ENCODE measurements at regions not wholly inside any gene's neighbourhood (a gene's known extent, or its start where the extent isn't known, plus 50 kb on each side); places are given as distances from the start of the nearest gene placed in this dataset.

GRCh38 chr13:21757763-21758162 is 86.9 kb downstream of the FGF9 start:
- FAIRE-seq, result no peak

DNA sequence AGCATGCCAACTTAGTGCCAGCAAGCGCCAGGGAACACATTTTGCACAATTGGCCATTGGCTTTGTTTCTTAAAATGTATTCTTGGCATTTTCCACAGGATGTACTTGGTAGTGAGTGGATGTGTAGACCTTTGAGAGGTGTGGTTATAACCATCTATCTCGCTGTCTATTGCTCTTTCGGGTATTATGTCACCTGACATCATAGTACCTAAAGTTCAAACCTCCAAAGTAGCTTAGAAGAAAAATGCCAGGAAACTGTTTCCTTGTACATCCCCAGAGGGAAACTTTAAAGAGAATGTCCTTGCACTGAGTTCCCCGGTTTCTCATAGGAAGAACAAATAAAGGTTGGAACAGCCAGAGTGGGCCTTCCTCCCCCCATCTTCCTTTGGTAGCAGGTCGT is 87.6 kb downstream of the FGF9 start:
- DNase-seq (ENCODE audit: low spot score) (no peak), FAIRE-seq (no peak)

More at GRCh38 chr13:21757763-21758162, 86.9 kb downstream of the FGF9 start:
- DNase-seq (ENCODE audit: low spot score), result no peak

DNA sequence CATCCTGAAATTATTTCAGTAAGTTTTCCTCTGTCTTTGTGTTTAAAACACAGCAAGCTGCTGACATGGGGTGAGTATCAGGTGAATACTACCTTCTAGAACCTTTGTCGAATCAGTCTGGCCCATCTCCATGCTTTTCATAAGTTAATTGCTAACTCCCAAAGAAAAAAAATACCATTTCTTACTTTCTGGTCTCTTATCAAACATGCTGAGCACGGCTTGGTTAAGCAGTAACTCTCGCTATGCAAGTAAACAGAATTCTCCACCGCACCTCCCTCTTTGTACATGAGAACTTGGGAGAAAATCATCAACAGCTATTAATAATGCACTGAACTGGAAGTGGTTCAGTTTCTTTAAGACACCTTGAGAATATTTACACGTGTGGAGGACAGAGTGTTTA is 88.6 kb downstream of the FGF9 start:
- DNase-seq (ENCODE audit: low spot score) (no peak), FAIRE-seq (no peak)

DNA sequence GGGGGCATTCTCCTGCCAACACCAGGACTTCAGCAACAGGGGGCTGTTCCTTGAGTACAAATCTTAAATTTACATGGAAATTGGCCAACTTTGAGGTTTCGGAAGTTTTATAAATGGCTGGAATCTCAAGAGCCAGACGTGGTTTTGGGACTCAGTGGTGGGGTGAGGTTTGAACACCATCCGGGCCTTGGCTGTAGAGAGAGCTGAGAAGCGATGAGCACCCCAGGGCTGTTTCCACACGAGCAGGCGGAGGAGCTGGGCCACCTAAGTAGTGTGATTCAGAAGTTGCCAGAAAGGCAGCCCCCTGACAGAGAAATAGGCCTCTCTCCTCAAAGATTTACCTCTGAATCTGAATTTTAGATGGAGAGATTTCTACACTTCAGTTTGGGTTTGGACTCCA is 89.0 kb downstream of the FGF9 start:
- FAIRE-seq (no peak), DNase-seq (ENCODE audit: low spot score) (no peak)

- DNase-seq (ENCODE audit: low spot score) (no peak), FAIRE-seq (no peak)
Observed at GRCh38 chr13:21761770-21762169, 90.9 kb downstream of the FGF9 start.

DNA sequence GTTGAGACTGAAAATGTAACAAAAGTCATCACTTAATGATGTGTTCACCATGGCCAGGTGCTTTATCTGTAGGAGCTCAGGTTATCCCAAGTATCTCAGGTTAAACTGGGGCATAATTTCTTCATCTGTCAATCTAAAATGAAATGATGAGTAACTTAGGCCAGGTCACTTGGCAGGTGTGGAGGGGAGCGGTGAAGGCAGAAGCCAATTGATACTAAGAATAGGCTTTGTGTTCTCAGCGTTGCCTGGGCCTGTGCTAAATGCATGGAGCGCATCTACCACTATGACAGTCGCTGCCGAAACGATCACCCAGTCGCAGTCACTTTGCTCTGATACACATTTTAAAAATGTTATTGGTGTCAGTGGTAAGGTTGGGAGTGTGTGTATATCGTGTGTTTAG is 91.6 kb downstream of the FGF9 start:
- no peak for FAIRE-seq
- DNase-seq (ENCODE audit: low spot score), result no peak

- FAIRE-seq (no peak), DNase-seq (ENCODE audit: low spot score) (no peak)
Observed at GRCh38 chr13:21767032-21767431, 96.2 kb downstream of the FGF9 start.

GRCh38 chr13:21771075-21771474 is 100.2 kb downstream of the FGF9 start:
- FAIRE-seq (no peak), DNase-seq (ENCODE audit: low spot score) (no peak)

DNA sequence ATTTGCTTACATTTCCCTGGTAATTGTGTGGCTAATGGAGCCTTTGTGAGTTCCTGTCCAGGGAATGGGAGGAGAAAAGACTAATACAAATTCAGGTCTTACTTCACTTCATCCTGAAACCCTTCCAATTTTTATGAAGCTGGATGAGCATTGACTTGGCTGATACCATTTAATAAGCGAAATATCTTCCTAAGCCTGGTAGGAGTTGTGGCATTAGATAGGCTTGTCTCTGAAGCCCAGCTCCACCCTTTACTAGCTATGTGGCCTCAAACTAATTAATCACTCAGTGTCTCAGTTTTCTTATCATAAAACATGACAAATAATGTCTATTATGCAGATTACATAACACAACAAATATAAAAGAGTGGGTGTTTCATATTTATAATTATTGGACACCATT is 106.3 kb downstream of the FGF9 start:
- no peak for DNase-seq (ENCODE audit: low spot score)
- no peak for FAIRE-seq

GRCh38 chr13:21777813-21778212 is 106.9 kb downstream of the FGF9 start:
- no peak for FAIRE-seq
- DNase-seq (ENCODE audit: low spot score), result no peak

DNA sequence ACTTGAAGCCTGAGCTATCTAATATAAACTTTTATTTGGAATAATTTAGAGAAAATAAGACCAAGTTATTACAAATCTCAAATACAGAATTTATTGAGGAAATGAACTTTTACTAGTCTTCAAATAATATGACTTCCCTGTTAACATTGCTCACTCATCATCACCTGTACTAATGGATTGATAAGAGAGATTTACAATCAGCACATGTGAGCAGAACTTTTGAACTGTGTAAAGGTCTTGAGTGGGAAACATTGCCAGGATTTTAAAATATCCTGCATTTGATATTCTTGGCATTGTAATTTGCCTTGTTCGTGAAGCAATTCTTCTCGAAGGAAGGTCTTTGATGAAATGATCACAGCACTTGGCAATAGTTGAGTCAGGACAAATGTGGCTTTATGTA is 111.9 kb downstream of the FGF9 start:
- FAIRE-seq (no peak), DNase-seq (ENCODE audit: low spot score) (no peak)

- FAIRE-seq, result no peak
- no peak for DNase-seq (ENCODE audit: low spot score)
Observed at GRCh38 chr13:21785990-21786389, 115.1 kb downstream of the FGF9 start.

DNA sequence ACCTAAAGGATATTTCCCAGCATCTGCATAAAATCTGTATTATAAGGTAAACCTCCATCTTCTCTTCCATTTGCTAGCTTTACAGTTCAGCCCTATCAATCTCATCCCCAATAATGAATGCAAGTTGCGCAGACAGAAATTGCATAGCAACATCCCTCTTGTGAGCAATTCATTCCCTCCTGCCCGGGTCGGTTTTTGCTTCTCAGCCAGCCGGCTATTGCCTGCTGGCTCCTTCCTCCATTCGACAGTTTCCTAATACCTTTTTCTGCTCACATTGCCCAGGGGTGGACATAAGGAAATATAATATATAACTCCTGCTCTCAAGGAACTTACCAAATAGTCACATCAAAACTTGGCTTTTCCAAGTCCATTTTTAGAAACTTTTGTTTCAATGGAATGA is 125.2 kb downstream of the FGF9 start:
- no peak for DNase-seq (ENCODE audit: low spot score)
- no peak for FAIRE-seq

DNA sequence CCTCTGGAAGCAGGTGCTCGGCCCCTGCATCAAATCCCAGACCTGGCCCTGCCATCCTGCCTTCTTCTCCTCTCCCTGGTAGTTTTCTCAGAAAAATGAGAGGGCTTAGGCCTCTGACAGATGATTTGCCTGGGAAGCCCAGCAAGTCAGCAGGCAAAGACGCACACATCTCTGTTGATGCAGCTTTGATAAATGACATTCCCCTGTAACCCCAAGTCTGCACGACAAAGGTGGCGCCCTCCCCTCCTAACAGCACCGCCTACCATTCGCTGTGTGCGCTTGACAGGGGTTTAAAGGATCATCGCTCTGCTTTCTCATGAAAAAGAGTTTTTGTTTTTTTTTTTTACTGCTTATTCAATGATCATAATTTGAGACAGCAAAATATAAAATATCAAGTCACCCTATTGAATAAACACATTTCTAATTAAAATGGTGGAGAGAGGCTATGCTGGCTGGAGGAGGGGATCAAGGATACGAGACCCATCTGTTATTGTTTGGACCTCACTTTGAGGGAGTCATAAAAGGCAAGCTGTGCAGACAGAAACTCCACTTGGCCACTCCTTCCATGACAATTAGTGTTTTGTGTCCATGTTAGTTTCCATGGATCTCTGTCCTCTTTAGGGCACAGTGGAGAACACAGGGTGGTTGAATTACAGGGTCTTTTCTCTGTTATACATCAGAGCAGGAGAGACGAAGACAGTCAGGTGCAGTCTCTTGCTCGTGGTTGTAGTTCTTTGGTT is 126.1 kb downstream of the FGF9 start:
- FAIRE-seq, result no peak

DNA sequence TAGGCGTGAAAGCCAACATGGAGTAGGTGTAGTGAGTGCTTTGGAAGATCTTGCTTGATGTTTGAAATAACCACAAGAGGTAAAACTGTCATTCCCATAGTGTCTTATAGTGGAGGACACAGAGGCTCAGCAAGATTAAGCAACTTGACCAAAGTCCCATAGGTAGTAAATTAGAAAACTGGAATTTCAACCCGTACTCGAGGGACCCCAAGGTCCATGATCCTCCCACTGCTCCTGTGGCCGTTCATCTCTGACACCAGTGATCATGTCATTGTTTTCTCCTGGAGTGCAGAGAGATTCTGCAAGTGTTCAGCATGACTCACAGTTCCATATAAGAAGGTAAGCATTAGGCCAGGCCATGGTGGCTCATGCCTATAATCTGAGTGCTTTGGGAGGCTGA is 126.9 kb downstream of the FGF9 start:
- FAIRE-seq, result no peak

More for the DNA sequence above, 126.1 kb downstream of the FGF9 start:
- DNase-seq (ENCODE audit: low spot score), result no peak

GRCh38 chr13:21798181-21798580 is 127.3 kb downstream of the FGF9 start:
- FAIRE-seq (no peak), DNase-seq (ENCODE audit: low spot score) (no peak)

More for the DNA sequence above, 126.9 kb downstream of the FGF9 start:
- DNase-seq (ENCODE audit: low spot score), result no peak

DNA sequence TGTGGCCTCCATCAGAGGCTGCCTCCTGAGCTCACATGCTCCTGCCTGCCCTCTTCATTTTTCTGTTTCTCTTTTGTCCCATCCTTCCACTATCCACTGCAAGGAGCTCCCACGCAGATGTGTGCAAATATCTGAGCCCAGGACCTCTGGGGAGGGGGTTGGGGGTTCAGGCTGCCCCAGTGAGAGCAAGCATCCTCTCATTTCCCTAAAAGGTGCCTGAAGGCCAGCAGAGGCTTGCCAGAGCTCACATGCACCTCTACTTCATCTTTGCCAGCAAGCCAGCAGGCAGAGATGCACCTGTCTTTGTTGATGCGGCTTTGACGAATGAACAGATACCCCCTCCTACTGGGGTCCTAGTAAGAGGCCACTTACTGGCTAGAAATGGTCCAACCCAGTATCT is 128.8 kb downstream of the FGF9 start:
- FAIRE-seq (no peak), DNase-seq (ENCODE audit: low spot score) (no peak)

- DNase-seq (ENCODE audit: low spot score) (no peak), FAIRE-seq (no peak)
Observed at GRCh38 chr13:21800837-21801616, 130.2 kb downstream of the FGF9 start.

DNA sequence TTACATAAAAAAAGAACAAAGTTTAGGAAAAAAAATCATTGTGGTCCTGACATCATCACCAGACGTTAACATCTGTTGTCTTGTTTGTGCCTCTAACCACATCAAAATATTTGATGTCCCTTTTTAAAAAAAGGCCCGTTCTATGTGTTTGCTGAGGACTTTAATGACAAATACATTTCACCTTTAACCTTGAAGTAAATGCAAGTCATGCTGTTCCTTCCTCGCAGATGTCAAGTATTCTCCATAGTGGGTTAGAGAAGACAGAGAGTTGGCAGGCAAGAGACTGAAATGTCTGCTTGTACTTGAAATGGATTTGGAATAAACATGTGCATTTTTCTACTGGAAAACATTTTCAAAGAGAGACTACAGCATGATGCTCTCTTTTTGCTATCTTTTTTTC is 134.9 kb downstream of the FGF9 start:
- DNase-seq (ENCODE audit: low spot score) (no peak), FAIRE-seq (no peak)

DNA sequence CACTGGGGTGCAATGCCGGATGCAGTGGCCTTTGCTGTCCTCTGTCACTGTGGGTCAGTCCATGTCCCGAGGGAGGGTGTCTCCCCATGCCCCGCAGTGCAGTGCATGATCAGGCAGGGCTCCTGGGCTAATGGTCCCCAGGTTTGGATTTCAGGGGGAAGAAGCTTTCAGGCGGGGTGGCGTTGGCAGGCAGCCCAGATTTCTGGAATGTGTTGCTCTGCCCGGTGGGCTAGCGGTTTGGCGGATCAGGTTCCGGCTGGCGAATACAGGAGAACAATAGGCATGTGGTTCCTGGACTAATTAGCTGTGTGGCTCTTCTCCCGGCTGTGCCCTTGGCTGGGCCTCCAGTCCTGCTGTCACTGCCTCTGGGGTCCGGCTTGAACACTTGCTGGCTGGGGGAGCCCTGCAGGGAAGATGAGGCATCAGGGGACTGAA is 141.3 kb downstream of the FGF9 start:
- DNase-seq (ENCODE audit: low spot score), result no peak
- FAIRE-seq, result no peak

DNA sequence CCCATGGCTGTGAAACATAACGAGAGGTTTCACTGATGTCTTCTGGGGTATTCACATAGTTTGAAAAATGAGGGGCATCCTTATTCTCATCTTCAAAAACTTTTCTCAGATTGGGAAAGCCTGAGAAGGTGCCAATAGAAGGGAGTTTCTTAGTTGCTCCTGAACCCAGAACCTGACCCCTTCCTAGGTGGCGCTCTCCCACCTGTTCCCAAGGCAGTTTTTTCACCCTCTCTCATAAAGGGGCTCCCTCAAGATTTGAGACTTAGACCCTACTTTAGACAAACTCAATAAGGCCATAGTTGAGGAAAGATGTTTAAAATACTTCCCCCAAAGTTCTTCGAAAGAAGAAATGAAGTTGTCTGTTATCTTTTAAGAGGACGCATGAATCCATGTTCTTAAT is 142.2 kb downstream of the FGF9 start:
- DNase-seq (ENCODE audit: low spot score), result no peak
- no peak for FAIRE-seq

DNA sequence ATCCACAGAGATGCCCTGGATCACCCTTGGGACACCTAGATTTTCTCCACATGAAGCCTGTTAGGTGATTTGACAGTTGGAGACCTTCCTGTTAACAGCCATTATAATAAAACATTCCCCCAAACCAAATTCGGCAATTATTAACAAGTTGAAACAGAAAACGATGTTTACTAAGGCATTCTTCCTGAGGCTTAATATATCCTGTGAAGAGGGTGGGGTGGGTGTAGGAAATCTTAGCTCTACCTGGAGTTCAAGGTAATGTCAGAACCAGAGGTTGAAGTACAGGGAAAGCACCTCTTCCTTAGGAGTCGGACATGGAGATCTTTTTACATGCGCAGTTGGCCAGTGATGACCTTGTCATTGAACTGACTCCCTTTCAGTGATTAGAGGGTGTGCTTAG is 143.0 kb downstream of the FGF9 start:
- no peak for DNase-seq (ENCODE audit: low spot score)
- no peak for FAIRE-seq

DNA sequence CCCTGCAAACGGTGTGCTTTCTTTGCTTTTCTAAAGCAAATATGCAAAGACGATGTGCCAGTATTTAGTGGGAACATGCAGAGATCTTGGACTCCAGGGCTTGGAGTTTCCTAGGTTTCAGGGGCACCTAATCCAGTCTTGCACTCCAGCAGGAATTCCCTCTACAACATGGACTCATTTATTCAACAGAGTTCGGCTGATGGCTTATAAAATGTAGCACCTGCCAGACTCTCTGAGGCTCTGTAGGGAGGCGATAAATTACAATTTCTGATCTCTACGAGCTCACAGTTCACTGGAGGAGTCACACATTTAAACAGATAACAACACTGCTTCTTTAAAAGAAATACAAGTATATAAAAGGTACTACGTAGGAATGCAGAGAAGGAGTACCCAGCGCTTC is 143.7 kb downstream of the FGF9 start:
- FAIRE-seq, result no peak
- no peak for DNase-seq (ENCODE audit: low spot score)
